Activated CD4-positive, alpha-beta memory T cell treated with anti-CD3 and anti-CD28 coated beads for 36 hours (primary cell): ENCODE measurements at regions not wholly inside any gene's neighbourhood (a gene's known extent, or its start where the extent isn't known, plus 50 kb on each side); places are given as distances from the start of the nearest gene placed in this dataset.

Experiments used
- CTCF ChIA-PET: fragments of 350-600 bp; sonication (Branson Sonifier 250); formaldehyde crosslinking; loops from one replicate; lab custom pipeline; 2021; ENCODE audit warnings: antibody characterized with exemption, inconsistent platforms; lab: Charles Lee
- POLR2A ChIA-PET: fragments of 350-600 bp; sonication (Branson Sonifier 250); formaldehyde crosslinking; loops from one replicate; lab custom pipeline; 2021; ENCODE audit warnings: antibody characterized with exemption; lab: Charles Lee
- DNase-seq: peaks from one replicate; pipeline ENCODE4 v3.0.0-alpha.2; 2020
- H3K27ac Mint-ChIP-seq: one replicate; pipeline ENCODE4 v1.8.0; 2021; ENCODE audit warnings: mixed read lengths
- H3K27me3 Mint-ChIP-seq: one replicate; pipeline ENCODE4 v1.8.0; 2021; ENCODE audit warnings: mixed read lengths
- H3K36me3 Mint-ChIP-seq: one replicate; pipeline ENCODE4 v1.8.0; 2021; ENCODE audit warnings: mixed read lengths
- H3K4me1 Mint-ChIP-seq: one replicate; pipeline ENCODE4 v1.8.0; 2021; ENCODE audit warnings: low read depth, mixed read lengths
- H3K4me3 Mint-ChIP-seq: one replicate; pipeline ENCODE4 v1.8.0; 2021; ENCODE audit warnings: mild to moderate bottlenecking, mixed read lengths
- H3K9me3 Mint-ChIP-seq: one replicate; pipeline ENCODE4 v1.8.0; 2021; ENCODE audit warnings: mixed read lengths
- intact Hi-C: fragments of 100-400 bp; cut with micrococcal nuclease; formaldehyde crosslinking; loops from one replicate; pipeline ENCODE4 v1.15.1; 2023

DNA sequence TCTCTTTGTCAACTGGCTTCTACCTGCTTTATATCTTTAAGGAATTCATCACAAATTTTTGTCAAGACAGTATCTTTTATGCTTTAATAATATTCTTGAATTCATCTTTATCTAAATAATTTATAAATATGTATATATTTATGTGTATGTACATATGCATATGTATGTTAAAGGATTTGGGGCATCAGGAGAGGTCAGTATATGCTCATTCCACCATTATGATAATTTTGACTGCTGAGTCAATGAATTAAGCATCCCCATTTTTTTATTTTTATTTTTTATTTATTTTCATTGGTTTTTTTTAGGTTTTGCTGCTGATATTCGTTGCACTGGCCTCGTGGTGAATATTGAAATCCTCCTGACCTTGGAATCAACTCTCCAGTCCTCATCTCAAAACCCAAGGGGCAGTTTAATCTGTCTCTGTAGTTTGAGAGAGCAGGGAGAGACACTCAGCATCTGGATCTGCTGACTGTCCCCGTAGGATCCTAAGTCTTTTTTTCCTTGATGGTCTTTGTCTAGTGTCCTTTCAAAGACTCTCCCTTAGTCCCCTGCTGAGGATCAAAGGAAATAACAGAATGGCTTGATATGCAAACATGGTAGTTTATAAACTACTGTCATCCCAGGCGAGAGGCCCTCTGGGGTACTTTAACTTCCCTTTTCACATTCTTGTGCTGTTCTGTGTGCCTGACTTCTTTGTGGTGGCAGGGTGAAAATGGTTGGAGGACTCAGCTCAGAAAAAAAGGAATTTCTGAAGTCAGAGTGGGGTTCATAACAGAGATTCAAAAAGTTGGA lies 218.7 kb downstream of the DIO2 start:
- no peaks in the 10 kb centered on the region for H3K4me1 Mint-ChIP-seq
- H3K36me3 Mint-ChIP-seq = no peaks in the 10 kb centered on the region
- no peaks in the 10 kb centered on the region for H3K27me3 Mint-ChIP-seq
- intact Hi-C loops = no loop called here
- DNase-seq = no peak
- H3K27ac Mint-ChIP-seq = no peak overlapping the region
- no peak overlapping the region for H3K4me3 Mint-ChIP-seq
- ChIA-PET CTCF (no interaction called here), POLR2A (no interaction called here)
- peaks cover 9% of the 10 kb centered on the region for H3K9me3 Mint-ChIP-seq

DNA sequence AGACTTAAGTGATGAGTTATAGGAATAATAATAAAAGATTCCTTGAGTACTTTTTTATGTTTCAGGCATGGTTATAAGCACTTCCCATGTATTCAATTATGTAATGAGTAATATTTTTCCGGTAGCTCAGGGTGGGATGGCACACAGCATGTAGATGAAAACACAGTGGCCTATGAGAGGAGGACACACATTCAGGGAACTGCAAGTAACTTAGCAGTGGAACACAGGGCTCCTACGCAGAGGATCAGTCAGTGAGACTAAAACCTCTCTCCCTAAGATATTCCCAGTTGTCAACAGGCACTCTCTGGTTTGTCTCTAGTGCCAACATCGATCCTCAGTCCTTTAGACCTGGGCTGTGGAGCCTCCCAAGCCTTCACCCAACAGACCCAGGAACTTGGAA lies 219.4 kb downstream of the DIO2 start:
- peaks cover 9% of the 10 kb centered on the region for H3K9me3 Mint-ChIP-seq

DNA sequence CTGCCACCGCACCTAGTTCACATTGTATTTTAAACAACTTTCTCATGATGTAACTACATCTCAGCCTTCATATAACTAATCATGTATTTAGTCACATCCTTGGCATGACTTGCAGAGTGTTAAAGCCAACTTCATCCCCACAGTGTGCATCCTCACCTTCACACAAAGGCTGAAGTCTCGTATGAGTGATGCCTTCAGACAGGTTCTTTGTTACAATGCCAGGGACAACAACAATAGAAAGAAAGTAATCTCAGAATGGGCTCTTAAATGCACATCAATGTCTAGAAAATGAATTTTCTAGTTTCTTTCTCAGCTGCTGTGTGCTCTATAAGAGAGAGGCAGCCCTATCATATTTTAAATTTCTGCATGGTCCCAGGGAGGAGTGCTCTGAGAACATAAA lies 221.3 kb downstream of the DIO2 start:
- Mint-ChIP-seq H3K4me3 (no peak overlapping the region), H3K36me3 (no peaks in the 10 kb centered on the region), H3K4me1 (no peaks in the 10 kb centered on the region), H3K27me3 (no peaks in the 10 kb centered on the region), H3K9me3 (peaks cover 8% of the 10 kb centered on the region), H3K27ac (no peak overlapping the region)
- DNase-seq = no peak
- intact Hi-C loops = no loop called here
- ChIA-PET CTCF (no interaction called here), POLR2A (no interaction called here)

More for the DNA sequence above, 219.4 kb downstream of the DIO2 start:
- CTCF ChIA-PET = no interaction called here
- H3K4me1 Mint-ChIP-seq = no peaks in the 10 kb centered on the region
- intact Hi-C loops = no loop called here
- H3K27ac Mint-ChIP-seq = no peak overlapping the region
- POLR2A ChIA-PET = no interaction called here
- no peaks in the 10 kb centered on the region for H3K27me3 Mint-ChIP-seq
- H3K4me3 Mint-ChIP-seq = no peak overlapping the region
- no peaks in the 10 kb centered on the region for H3K36me3 Mint-ChIP-seq
- DNase-seq = no peak

DNA sequence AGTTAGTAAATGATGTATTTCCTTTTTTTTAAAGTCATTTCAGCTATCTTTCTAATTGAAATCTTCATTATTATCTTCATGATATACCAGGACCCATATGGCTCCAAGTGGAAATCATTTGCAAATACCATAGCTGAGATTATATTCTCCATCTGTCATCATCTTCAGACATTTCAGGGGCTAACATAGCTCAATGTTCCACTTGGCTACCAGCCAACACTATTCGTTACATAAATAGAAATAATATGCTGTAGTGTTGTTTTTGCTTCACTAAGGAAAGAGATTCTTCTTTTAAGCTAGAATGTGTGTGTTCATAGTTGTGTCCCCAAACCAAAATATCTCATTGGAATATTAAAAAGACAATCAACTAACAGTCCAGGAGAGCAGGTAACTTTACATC lies 225.1 kb downstream of the DIO2 start:
- no peaks in the 10 kb centered on the region for H3K27me3 Mint-ChIP-seq
- POLR2A ChIA-PET = no interaction called here
- H3K27ac Mint-ChIP-seq = no peak overlapping the region
- CTCF ChIA-PET = no interaction called here
- H3K4me3 Mint-ChIP-seq = no peak overlapping the region
- intact Hi-C loops = no loop called here
- DNase-seq = no peak
- H3K9me3 Mint-ChIP-seq = peaks cover 4% of the 10 kb centered on the region
- H3K36me3 Mint-ChIP-seq = no peaks in the 10 kb centered on the region
- no peaks in the 10 kb centered on the region for H3K4me1 Mint-ChIP-seq

DNA sequence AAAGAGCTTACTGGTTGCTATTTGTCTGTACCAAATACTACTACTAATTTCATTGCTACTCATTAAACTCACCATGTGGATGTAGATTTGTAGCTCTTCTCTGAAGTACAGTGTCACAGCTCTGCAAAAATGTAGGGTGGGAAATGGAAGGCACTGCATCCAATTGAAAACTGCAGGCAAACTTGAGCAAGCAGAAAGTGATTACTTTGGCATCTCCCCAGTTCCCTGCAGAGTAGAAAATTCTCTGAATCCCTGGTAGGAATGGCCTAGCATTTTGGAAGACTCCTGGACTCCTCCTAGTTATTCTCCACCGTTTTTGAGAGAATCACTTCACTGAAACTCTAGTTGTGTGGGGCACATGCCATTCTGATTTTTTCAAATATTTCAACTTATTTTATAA lies 239.1 kb downstream of the DIO2 start:
- H3K4me3 Mint-ChIP-seq = no peak overlapping the region
- no peaks in the 10 kb centered on the region for H3K36me3 Mint-ChIP-seq
- ChIA-PET POLR2A (no interaction called here), CTCF (no interaction called here)
- intact Hi-C loops = no loop called here
- H3K9me3 Mint-ChIP-seq = peaks cover 2% of the 10 kb centered on the region
- no peaks in the 10 kb centered on the region for H3K27me3 Mint-ChIP-seq
- DNase-seq = no peak
- no peak overlapping the region for H3K27ac Mint-ChIP-seq
- no peaks in the 10 kb centered on the region for H3K4me1 Mint-ChIP-seq

DNA sequence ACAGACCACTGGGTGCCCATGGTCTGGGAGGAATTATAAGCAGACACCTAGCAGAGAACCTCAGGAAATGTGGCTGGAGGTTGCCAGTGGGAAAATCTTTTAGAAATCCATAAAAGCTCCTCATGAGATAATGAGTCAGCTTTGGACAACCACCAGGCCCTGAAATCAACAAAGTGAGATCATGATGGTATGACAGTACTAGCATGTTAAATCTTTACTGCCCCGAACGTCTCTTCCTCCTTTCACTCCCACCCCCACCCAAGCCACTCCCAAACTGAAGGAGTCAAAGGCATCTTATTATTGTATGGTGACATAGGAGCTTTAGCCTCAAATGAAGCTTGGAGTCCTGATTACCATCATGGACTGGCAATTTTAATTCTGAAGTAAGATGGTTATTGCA lies 240.0 kb downstream of the DIO2 start:
- POLR2A ChIA-PET = no interaction called here
- intact Hi-C loops = no loop called here
- Mint-ChIP-seq H3K4me3 (no peak overlapping the region), H3K36me3 (no peaks in the 10 kb centered on the region), H3K9me3 (peaks cover 2% of the 10 kb centered on the region), H3K4me1 (no peaks in the 10 kb centered on the region), H3K27ac (no peak overlapping the region), H3K27me3 (no peaks in the 10 kb centered on the region)
- CTCF ChIA-PET = no interaction called here
- no peak for DNase-seq

DNA sequence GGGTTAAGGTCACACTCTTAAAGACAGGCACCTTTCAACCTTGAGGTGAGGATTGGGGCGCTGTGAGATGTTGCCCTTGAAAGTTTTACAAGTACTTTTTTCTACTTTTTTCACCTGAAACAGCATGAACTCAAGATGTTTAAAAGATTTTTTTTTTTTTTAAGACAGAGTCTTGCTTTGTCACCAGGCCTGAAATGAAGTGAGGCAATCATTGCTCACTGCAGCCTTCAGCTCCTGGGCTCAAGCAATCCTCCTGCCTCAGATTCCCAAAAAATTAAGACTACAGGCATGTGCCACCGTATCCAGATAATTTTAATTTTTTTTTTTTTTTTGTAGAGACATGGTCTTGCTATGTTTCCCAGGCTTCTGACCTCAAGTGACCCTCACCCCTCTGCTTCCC lies 243.9 kb downstream of the DIO2 start:
- Mint-ChIP-seq H3K4me3 (no peak overlapping the region), H3K27ac (no peak overlapping the region), H3K27me3 (no peaks in the 10 kb centered on the region), H3K4me1 (no peaks in the 10 kb centered on the region), H3K9me3 (peaks cover 2% of the 10 kb centered on the region), H3K36me3 (no peaks in the 10 kb centered on the region)
- ChIA-PET POLR2A (no interaction called here), CTCF (no interaction called here)
- intact Hi-C loops = no loop called here
- no peak for DNase-seq

DNA sequence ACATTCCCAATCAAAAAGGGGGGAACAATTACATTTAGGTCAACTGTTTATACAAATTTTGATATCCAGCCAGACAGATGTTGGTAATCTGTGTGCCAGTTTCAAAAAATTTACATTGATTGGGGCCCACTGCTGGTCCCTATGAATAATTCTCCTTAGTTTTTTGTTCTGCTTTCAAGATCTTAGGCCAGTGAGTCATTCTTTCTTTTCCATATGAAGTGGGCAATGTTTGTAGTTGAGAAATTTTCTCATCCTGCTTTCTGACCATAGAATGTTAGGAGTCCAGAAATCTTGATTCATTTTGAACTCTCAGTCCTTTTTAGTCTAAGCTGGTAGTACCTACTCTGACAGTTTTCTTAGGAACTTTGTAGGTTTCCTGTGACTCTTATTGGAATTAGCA lies 244.3 kb downstream of the DIO2 start:
- no peaks in the 10 kb centered on the region for H3K4me1 Mint-ChIP-seq
- H3K27ac Mint-ChIP-seq = no peak overlapping the region
- CTCF ChIA-PET = no interaction called here
- H3K27me3 Mint-ChIP-seq = no peaks in the 10 kb centered on the region
- H3K4me3 Mint-ChIP-seq = no peak overlapping the region
- H3K9me3 Mint-ChIP-seq = peaks cover 2% of the 10 kb centered on the region
- H3K36me3 Mint-ChIP-seq = no peaks in the 10 kb centered on the region
- DNase-seq = no peak
- POLR2A ChIA-PET = no interaction called here
- intact Hi-C loops = no loop called here

DNA sequence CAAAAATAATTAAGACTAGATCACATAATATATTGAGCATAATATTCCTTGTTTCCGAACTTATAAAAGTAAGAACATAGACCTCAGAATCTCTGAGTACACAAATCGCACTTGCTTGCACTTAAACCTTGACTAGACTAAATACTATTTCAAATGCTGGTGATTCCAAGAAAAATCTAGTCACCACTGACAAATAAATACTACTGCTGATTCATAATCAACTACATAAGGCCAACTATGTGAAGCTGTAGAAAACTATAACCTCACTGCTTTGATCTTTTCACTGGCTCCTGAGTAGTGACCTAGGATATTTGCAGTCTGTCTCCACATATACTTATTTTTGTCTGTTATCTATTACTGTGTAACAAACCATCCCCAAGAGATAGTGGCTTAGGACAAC lies 245.4 kb downstream of the DIO2 start:
- Mint-ChIP-seq H3K9me3 (peaks cover 2% of the 10 kb centered on the region), H3K27ac (no peak overlapping the region), H3K27me3 (no peaks in the 10 kb centered on the region), H3K4me1 (no peaks in the 10 kb centered on the region), H3K4me3 (no peak overlapping the region), H3K36me3 (no peaks in the 10 kb centered on the region)
- intact Hi-C loops = no loop called here
- CTCF ChIA-PET = no interaction called here
- no peak for DNase-seq
- POLR2A ChIA-PET = no interaction called here

DNA sequence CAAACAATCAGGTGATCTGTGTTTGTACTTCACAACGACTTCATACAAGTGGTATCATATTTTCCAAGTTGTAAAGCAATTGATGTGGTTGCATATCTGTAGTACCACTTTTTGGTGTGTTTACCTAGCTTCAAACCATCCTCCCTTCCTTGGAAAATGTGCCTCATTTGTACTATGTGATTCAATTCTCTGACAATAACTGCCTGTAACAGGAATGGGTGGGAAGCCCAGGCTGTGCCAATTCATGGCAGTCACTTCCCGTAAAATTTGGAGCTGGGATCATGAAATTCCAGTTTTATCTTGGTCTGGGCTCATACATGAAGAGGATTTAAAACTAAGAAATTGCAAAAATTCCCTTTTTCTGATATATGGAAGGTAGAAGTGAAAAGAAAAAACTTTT lies 250.1 kb downstream of the DIO2 start:
- peaks cover 9% of the 10 kb centered on the region for H3K9me3 Mint-ChIP-seq
- no peak overlapping the region for H3K27ac Mint-ChIP-seq
- no peaks in the 10 kb centered on the region for H3K27me3 Mint-ChIP-seq
- DNase-seq = no peak
- no peak overlapping the region for H3K4me3 Mint-ChIP-seq
- H3K4me1 Mint-ChIP-seq = no peaks in the 10 kb centered on the region
- intact Hi-C loops = no loop called here
- H3K36me3 Mint-ChIP-seq = no peaks in the 10 kb centered on the region
- ChIA-PET CTCF (no interaction called here), POLR2A (no interaction called here)

DNA sequence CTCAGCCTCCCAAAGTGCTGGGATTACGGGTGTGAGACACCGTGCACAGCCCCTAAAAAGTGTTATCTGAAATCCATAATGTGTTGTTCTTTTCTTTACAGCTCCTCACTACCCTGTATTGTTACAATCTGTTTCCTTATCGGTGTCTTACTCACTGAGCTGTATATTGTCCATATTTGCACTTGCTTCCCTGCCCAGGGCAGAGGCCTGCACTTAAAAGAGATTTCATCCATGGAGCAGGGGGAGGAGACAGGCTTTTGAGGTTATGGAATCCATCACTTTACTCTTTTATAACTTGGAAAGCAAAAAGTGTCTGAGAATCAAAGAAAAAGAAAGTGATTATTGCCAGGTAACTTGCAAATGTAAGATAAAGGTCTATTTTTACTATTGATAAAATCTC lies 251.0 kb downstream of the DIO2 start:
- Mint-ChIP-seq H3K9me3 (peaks cover 16% of the 10 kb centered on the region), H3K4me1 (no peaks in the 10 kb centered on the region), H3K27me3 (no peaks in the 10 kb centered on the region), H3K4me3 (no peak overlapping the region), H3K27ac (no peak overlapping the region), H3K36me3 (no peaks in the 10 kb centered on the region)
- CTCF ChIA-PET = no interaction called here
- intact Hi-C loops = no loop called here
- POLR2A ChIA-PET = no interaction called here
- no peak for DNase-seq

DNA sequence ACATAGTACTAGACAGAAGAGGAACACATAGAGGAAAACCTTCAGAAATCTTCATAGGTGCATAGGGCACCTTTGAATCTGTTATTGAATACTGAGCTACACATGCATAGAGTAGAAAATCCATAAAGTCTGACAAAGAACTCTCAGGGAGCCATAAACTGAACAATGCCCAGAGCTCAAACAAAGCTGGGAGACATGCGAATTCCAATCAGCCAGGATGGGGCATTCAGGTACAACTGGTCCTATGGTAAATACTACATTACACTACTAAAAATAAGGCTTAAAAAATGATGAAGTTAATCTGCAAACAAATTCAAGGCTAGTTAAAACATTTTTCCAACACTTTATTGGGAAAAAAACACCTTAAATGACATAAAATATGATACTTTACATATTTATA lies 259.7 kb downstream of the DIO2 start:
- Mint-ChIP-seq H3K27me3 (no peaks in the 10 kb centered on the region), H3K4me1 (no peaks in the 10 kb centered on the region), H3K27ac (no peak overlapping the region), H3K9me3 (peaks cover 26% of the 10 kb centered on the region), H3K4me3 (no peak overlapping the region), H3K36me3 (no peaks in the 10 kb centered on the region)
- intact Hi-C loops = no loop called here
- POLR2A ChIA-PET = no interaction called here
- CTCF ChIA-PET = no interaction called here
- no peak for DNase-seq

DNA sequence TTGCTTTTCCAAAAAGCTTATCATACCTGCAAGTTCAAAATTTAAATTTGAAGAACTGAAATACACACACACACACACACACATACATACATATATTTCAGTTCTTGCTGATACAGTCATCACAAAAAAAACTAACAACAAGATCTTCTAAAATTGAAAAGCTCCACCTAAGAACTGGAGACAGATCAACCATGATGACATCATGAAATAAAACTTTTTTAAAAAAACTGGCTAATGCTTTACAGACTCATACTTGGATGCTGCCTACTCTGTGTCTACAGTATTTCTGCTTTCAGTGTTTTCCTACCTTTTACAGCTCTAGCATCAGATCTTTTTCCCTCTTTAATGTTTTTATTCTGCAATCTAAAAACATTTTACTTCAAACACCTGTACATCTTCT lies 261.4 kb downstream of the DIO2 start:
- DNase-seq = no peak
- intact Hi-C loops = no loop called here
- POLR2A ChIA-PET = no interaction called here
- Mint-ChIP-seq H3K4me3 (no peak overlapping the region), H3K36me3 (no peaks in the 10 kb centered on the region), H3K4me1 (no peaks in the 10 kb centered on the region), H3K27ac (no peak overlapping the region), H3K27me3 (no peaks in the 10 kb centered on the region), H3K9me3 (peaks cover 11% of the 10 kb centered on the region)
- CTCF ChIA-PET = no interaction called here
